ENCODE measurements at regions not wholly inside any gene's neighbourhood (a gene's known extent, or its start where the extent isn't known, plus 50 kb on each side); places are given as distances from the start of the nearest gene placed in this dataset.

- TF ChIP-seq EP300 (IDR thresholded peaks at IDR 0.05) (no peak), POLR2AphosphoS5 (IDR thresholded peaks at IDR 0.05) (no peak), POLR2A (IDR thresholded peaks at IDR 0.05) (no peak)
- TF ChIP-seq, protein P1, sequence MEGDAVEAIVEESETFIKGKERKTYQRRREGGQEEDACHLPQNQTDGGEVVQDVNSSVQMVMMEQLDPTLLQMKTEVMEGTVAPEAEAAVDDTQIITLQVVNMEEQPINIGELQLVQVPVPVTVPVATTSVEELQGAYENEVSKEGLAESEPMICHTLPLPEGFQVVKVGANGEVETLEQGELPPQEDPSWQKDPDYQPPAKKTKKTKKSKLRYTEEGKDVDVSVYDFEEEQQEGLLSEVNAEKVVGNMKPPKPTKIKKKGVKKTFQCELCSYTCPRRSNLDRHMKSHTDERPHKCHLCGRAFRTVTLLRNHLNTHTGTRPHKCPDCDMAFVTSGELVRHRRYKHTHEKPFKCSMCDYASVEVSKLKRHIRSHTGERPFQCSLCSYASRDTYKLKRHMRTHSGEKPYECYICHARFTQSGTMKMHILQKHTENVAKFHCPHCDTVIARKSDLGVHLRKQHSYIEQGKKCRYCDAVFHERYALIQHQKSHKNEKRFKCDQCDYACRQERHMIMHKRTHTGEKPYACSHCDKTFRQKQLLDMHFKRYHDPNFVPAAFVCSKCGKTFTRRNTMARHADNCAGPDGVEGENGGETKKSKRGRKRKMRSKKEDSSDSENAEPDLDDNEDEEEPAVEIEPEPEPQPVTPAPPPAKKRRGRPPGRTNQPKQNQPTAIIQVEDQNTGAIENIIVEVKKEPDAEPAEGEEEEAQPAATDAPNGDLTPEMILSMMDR (IDR thresholded peaks at IDR 0.05) = no peak
Measured at GRCh38 chr14:51307551-51307950, 67.5 kb downstream of the TMX1 start.
